ENCODE measurements at regions not wholly inside any gene's neighbourhood (a gene's known extent, or its start where the extent isn't known, plus 50 kb on each side); places are given as distances from the start of the nearest gene placed in this dataset.

DNA sequence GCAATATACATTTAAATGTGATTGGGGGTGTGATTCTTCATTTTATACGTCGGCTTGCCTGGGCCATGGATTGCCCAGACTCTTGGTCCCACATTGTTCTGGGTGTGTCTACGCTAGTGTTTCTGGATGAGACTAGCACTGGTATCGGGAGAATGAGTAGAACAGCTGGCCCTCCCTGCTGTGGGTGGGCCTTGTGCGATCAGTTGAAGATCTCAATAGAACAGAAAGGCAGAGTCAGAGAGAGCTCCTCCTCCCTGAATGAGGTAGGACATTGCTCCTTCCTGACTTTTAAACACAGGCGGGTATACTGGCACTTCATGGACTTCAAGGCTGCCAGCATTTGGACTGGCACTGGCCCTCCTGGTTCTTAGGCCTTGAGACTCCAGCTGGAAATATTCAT, 603.0 kb downstream of the LIG4 start:
- CTCF ChIA-PET: no interaction called here

DNA sequence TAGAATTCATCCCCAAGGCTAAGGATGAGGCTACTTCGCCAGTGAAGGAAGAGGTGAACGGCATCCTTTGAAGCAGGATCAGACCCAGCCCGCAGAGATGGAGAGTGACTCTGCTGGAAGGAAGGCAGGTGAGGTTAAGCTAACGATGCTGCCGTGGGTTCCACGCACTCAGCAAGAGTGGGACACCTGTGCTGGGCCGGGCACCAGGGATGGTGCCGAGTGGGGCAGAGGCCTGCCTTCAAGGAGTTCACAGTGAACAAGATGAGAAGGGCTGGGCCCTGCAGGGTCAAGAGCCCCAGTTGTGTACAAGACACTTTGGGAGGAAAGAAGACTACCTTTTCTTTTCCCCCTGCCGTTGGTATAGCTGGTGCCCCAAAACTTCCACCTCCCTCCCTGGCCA, 606.6 kb downstream of the LIG4 start:
- Histone ChIP-seq H3K4me3 (replicated peaks in 1 of 3; ENCODE audit: insufficient read depth in 1 of 3, low read depth in 1 of 3, low read length in 3 of 3) (no peak overlapping the region), H3K79me2 (ENCODE audit: control insufficient read depth, insufficient read depth, low read length) (no peaks in the 10 kb centered on the region), H2AFZ (ENCODE audit: low read depth, low read length) (no peak overlapping the region), H3K9me3 (replicated peaks; ENCODE audit: control insufficient read depth, insufficient read depth, low read length) (no peaks in the 10 kb centered on the region), H3K36me3 (ENCODE audit: control insufficient read depth in 2 of 2, extremely low read depth in 1 of 2, insufficient read depth in 2 of 2, low read length in 2 of 2) (no peaks in the 10 kb centered on the region), H3K27me3 (ENCODE audit: control insufficient read depth in 2 of 2, insufficient read depth in 2 of 2, low read length in 2 of 2) (no peaks in the 10 kb centered on the region), H3K27ac (ENCODE audit: insufficient read depth, low read depth, low read length) (no peak overlapping the region), H4K20me1 (replicated peaks; ENCODE audit: control insufficient read depth, extremely low read depth, insufficient read depth, low read length) (no peaks in the 10 kb centered on the region), H3K9ac (replicated peaks; ENCODE audit: extremely low read depth, insufficient read depth, low read length) (no peak overlapping the region), H3K9me1 (replicated peaks; ENCODE audit: control insufficient read depth, extremely low read depth, insufficient read depth, low read length) (no peaks in the 10 kb centered on the region), H3K4me2 (ENCODE audit: insufficient read depth, low read length) (no peak overlapping the region), H3K4me1 (ENCODE audit: control insufficient read depth, extremely low read depth, insufficient read depth, low read length) (no peaks in the 10 kb centered on the region)
- DNase-seq (ENCODE audit: low read depth, low spot score) (no peak), FAIRE-seq (no peak)
- POLR2A ChIA-PET: no interaction called here
- BruUV-seq (replicated peaks): no TSS peak
- dilution Hi-C loops (cut with MboI; ENCODE audit: extremely low pct_ligation_motif_present, low sequenced_read_pairs): no loop called here
- intact Hi-C loops (cut with micrococcal nuclease): no loop called here
- TF ChIP-seq JUN (IDR thresholded peaks at IDR 0.05; ENCODE audit: borderline replicate concordance, insufficient read depth, insufficient read length, low read depth) (no peak), EZH2 (IDR thresholded peaks at IDR 0.05; ENCODE audit: borderline replicate concordance, low read depth, low read length, severe bottlenecking) (no peak)
- TF ChIP-seq, protein P1, sequence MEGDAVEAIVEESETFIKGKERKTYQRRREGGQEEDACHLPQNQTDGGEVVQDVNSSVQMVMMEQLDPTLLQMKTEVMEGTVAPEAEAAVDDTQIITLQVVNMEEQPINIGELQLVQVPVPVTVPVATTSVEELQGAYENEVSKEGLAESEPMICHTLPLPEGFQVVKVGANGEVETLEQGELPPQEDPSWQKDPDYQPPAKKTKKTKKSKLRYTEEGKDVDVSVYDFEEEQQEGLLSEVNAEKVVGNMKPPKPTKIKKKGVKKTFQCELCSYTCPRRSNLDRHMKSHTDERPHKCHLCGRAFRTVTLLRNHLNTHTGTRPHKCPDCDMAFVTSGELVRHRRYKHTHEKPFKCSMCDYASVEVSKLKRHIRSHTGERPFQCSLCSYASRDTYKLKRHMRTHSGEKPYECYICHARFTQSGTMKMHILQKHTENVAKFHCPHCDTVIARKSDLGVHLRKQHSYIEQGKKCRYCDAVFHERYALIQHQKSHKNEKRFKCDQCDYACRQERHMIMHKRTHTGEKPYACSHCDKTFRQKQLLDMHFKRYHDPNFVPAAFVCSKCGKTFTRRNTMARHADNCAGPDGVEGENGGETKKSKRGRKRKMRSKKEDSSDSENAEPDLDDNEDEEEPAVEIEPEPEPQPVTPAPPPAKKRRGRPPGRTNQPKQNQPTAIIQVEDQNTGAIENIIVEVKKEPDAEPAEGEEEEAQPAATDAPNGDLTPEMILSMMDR (IDR thresholded peaks at IDR 0.05; ENCODE audit: extremely low read depth in 1 of 2, insufficient read depth in 1 of 2, low read depth in 1 of 2, low read length in 2 of 2): no peak
- CTCF ChIA-PET: interaction anchor here (0.7 kb wide), 1 partner anchor 41 kb away, joined by 3 read pairs; no protein-coding TSS in a partner anchor

More for the DNA sequence above, 603.0 kb downstream of the LIG4 start:
- Histone ChIP-seq H3K27ac (ENCODE audit: insufficient read depth, low read depth, low read length) (no peak overlapping the region), H3K79me2 (ENCODE audit: control insufficient read depth, insufficient read depth, low read length) (no peaks in the 10 kb centered on the region), H3K36me3 (ENCODE audit: control insufficient read depth in 2 of 2, extremely low read depth in 1 of 2, insufficient read depth in 2 of 2, low read length in 2 of 2) (no peaks in the 10 kb centered on the region), H3K27me3 (ENCODE audit: control insufficient read depth in 2 of 2, insufficient read depth in 2 of 2, low read length in 2 of 2) (no peaks in the 10 kb centered on the region), H3K4me2 (ENCODE audit: insufficient read depth, low read length) (no peak overlapping the region), H2AFZ (ENCODE audit: low read depth, low read length) (no peak overlapping the region), H3K9me3 (replicated peaks; ENCODE audit: control insufficient read depth, insufficient read depth, low read length) (no peaks in the 10 kb centered on the region), H3K9me1 (replicated peaks; ENCODE audit: control insufficient read depth, extremely low read depth, insufficient read depth, low read length) (no peaks in the 10 kb centered on the region), H4K20me1 (replicated peaks; ENCODE audit: control insufficient read depth, extremely low read depth, insufficient read depth, low read length) (no peaks in the 10 kb centered on the region), H3K4me3 (replicated peaks in 1 of 3; ENCODE audit: insufficient read depth in 1 of 3, low read depth in 1 of 3, low read length in 3 of 3) (no peak overlapping the region), H3K4me1 (ENCODE audit: control insufficient read depth, extremely low read depth, insufficient read depth, low read length) (no peaks in the 10 kb centered on the region), H3K9ac (replicated peaks; ENCODE audit: extremely low read depth, insufficient read depth, low read length) (no peak overlapping the region)
- POLR2A ChIA-PET: no interaction called here
- BruUV-seq (replicated peaks): no TSS peak
- TF ChIP-seq, protein P2, sequence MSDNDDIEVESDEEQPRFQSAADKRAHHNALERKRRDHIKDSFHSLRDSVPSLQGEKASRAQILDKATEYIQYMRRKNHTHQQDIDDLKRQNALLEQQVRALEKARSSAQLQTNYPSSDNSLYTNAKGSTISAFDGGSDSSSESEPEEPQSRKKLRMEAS (IDR thresholded peaks at IDR 0.05; ENCODE audit: insufficient read depth, insufficient read length): no peak
- no peak for TF ChIP-seq POLR2AphosphoS5 (IDR thresholded peaks at IDR 0.05; ENCODE audit: insufficient read depth, low read depth, low read length)
- TF ChIP-seq MYC (IDR thresholded peaks at IDR 0.05; ENCODE audit: low read depth, low read length): no peak
- no peak for TF ChIP-seq GATA2 (IDR thresholded peaks at IDR 0.05; ENCODE audit: insufficient read depth, insufficient read length, low read depth, low read length)
- TF ChIP-seq JUN (IDR thresholded peaks at IDR 0.05; ENCODE audit: borderline replicate concordance, insufficient read depth, insufficient read length, low read depth): no peak
- no peak for TF ChIP-seq POLR2A (IDR thresholded peaks at IDR 0.05; ENCODE audit: low read depth, low read length)
- TF ChIP-seq, protein P1 (IDR thresholded peaks at IDR 0.05; ENCODE audit: extremely low read depth in 1 of 2, insufficient read depth in 1 of 2, low read depth in 1 of 2, low read length in 2 of 2): no peak
- DNase-seq (ENCODE audit: low read depth, low spot score) (no peak), FAIRE-seq (no peak)
- intact Hi-C loops (cut with micrococcal nuclease) (no loop called here), dilution Hi-C loops (cut with MboI; ENCODE audit: extremely low pct_ligation_motif_present, low sequenced_read_pairs) (no loop called here)
